H1 (cell line): ENCODE measurements at regions not wholly inside any gene's neighbourhood (a gene's known extent, or its start where the extent isn't known, plus 50 kb on each side); places are given as distances from the start of the nearest gene placed in this dataset.
A peak's percentile ranks its signal among the peaks of the same experiment; 100 is the strongest.

Experiments
- CTCF ChIA-PET: fragments of 300-600 bp; sonication (Branson Sonifier 250); formaldehyde crosslinking; loops from one replicate; lab custom pipeline; 2021; ENCODE audit not compliant: partially characterized antibody; lab: Charles Lee
- POLR2A ChIA-PET: fragments of 300-600 bp; sonication (Branson Sonifier 250); formaldehyde crosslinking; loops from one replicate; lab custom pipeline; 2021; ENCODE audit warnings: inconsistent platforms; ENCODE audit not compliant: partially characterized antibody; lab: Charles Lee
- DNase-seq, 2 experiments: peaks; one replicate each; pipeline versions ENCODE4 v3.0.0 to v3.0.0-alpha.2; 2010 to 2022; ENCODE audit warnings: low spot score in 2 of 2, low read depth in 1 of 2, mixed read lengths in 1 of 2
- FAIRE-seq: peaks from 2 replicates; lab custom pipeline; 2011; peaks lifted over from hg19 to GRCh38; lab: Jason Lieb, UNC
- H2AFZ ChIP-seq: 2 replicates; pipeline ENCODE4 v1.8.1; 2012; ENCODE audit warnings: low read length, inconsistent platforms
- H2AK5ac ChIP-seq: 2 replicates; pipeline ENCODE4 v1.6.1; 2013; ENCODE audit warnings: low read depth, low read length
- H2BK120ac ChIP-seq: replicated peaks from 2 replicates; pipeline ENCODE3; 2013; ENCODE audit warnings: low read depth, low read length, inconsistent platforms
- H2BK12ac ChIP-seq: 2 replicates; pipeline ENCODE4 v1.6.1; 2013; ENCODE audit warnings: low read depth, low read length
- H2BK15ac ChIP-seq: 2 replicates; pipeline ENCODE4 v1.6.1; 2013; ENCODE audit warnings: low read length
- H2BK20ac ChIP-seq: 2 replicates; pipeline ENCODE4 v1.6.1; 2013; ENCODE audit warnings: low read length
- H2BK5ac ChIP-seq: 2 replicates; pipeline ENCODE4 v1.6.1; 2013; ENCODE audit warnings: low read depth, low read length
- H3K14ac ChIP-seq: 2 replicates; pipeline ENCODE4 v1.6.1; 2013; ENCODE audit warnings: inconsistent platforms; ENCODE audit not compliant: insufficient read length
- H3K18ac ChIP-seq: 2 replicates; pipeline ENCODE4 v1.6.1; 2013; ENCODE audit warnings: low read length; ENCODE audit errors: extremely low read depth
- H3K23ac ChIP-seq: 2 replicates; pipeline ENCODE4 v1.6.1; 2013; ENCODE audit warnings: inconsistent platforms; ENCODE audit not compliant: insufficient read length
- H3K23me2 ChIP-seq: 2 replicates; pipeline ENCODE4 v1.6.1; 2013; ENCODE audit warnings: low read depth, low read length
- H3K27ac ChIP-seq: 2 replicates; pipeline ENCODE4 v1.6.1; 2011; ENCODE audit warnings: low read depth, low read length, inconsistent platforms
- H3K27me3 ChIP-seq, 4 experiments: replicated peaks in 1 of 4; 1 replicate in 1 of 4; 2 replicates in 3 of 4; pipeline versions ENCODE4 v1.6.1 to v1.8.1; 2011 to 2013; ENCODE audit warnings: low read length in 3 of 4, mild to moderate bottlenecking in 3 of 4, inconsistent platforms in 2 of 4, mixed read lengths in 2 of 4, moderate library complexity in 1 of 4; ENCODE audit not compliant: control insufficient read depth in 3 of 4, insufficient read depth in 3 of 4; ENCODE audit errors: extremely low read depth in 1 of 4
- H3K36me3 ChIP-seq, 4 experiments: 2 replicates each; pipeline versions ENCODE4 v1.6.1 to v1.8.1; 2011 to 2013; ENCODE audit warnings: mild to moderate bottlenecking in 4 of 4, low read length in 3 of 4, moderate library complexity in 2 of 4, control low read depth in 1 of 4, inconsistent platforms in 1 of 4; ENCODE audit not compliant: insufficient read depth in 4 of 4, control insufficient read depth in 2 of 4
- H3K4ac ChIP-seq: replicated peaks from 2 replicates; pipeline ENCODE3; 2013; ENCODE audit warnings: low read length, low read depth, mixed read lengths, inconsistent platforms; ENCODE audit not compliant: insufficient read length
- H3K4me1 ChIP-seq, 4 experiments: replicated peaks in 1 of 4; 1 replicate in 1 of 4; 2 replicates in 3 of 4; pipeline versions ENCODE4 v1.6.1 to v1.8.1; 2011 to 2013; ENCODE audit warnings: low read length in 3 of 4, inconsistent platforms in 2 of 4, mixed read lengths in 1 of 4; ENCODE audit not compliant: insufficient read depth in 4 of 4, control insufficient read depth in 3 of 4
- H3K4me2 ChIP-seq, 2 experiments: 2 replicates each; pipeline versions ENCODE4 v1.6.1 to v1.8.1; 2011 to 2013; ENCODE audit warnings: low read depth in 2 of 2, low read length in 2 of 2, control low read depth in 1 of 2, inconsistent platforms in 1 of 2, mild to moderate bottlenecking in 1 of 2; ENCODE audit not compliant: insufficient read depth in 1 of 2
- H3K4me3 ChIP-seq, 4 experiments: fragments of 200-600, 300-600 bp in 1 of 4; sonication (generic), shearing (Covaris generic), sonication (Bioruptor Twin) in 1 of 4; 2 replicates each; pipeline versions ENCODE4 v1.5.1 to v1.8.1; 2011 to 2016; ENCODE audit warnings: low read length in 4 of 4, low read depth in 3 of 4, control low read depth in 2 of 4, inconsistent platforms in 2 of 4, mild to moderate bottlenecking in 2 of 4, mixed read lengths in 1 of 4, moderate library complexity in 1 of 4; ENCODE audit not compliant: insufficient read depth in 2 of 4; ENCODE audit errors: extremely low read depth in 1 of 4
- H3K56ac ChIP-seq: replicated peaks from 2 replicates; pipeline ENCODE3; 2013; ENCODE audit warnings: low read depth, mild to moderate bottlenecking, mixed read lengths, low read length, inconsistent platforms; ENCODE audit not compliant: insufficient read length
- H3K79me1 ChIP-seq: 2 replicates; pipeline ENCODE4 v1.6.1; 2013; ENCODE audit warnings: low read depth, low read length, control low read depth
- H3K79me2 ChIP-seq, 2 experiments: 2 replicates each; pipeline versions ENCODE4 v1.6.1 to v1.8.1; 2012 to 2013; ENCODE audit warnings: low read length in 2 of 2, mild to moderate bottlenecking in 2 of 2, inconsistent platforms in 1 of 2; ENCODE audit not compliant: insufficient read depth in 2 of 2, control insufficient read depth in 1 of 2
- H3K9ac ChIP-seq, 4 experiments: replicated peaks in 1 of 4; 1 replicate in 1 of 4; 2 replicates in 3 of 4; pipeline versions ENCODE4 v1.6.1 to v1.8.1; 2011 to 2013; ENCODE audit warnings: low read depth in 3 of 4, low read length in 3 of 4, control low read depth in 2 of 4, mild to moderate bottlenecking in 2 of 4, moderate library complexity in 2 of 4, inconsistent platforms in 1 of 4; ENCODE audit errors: extremely low read depth in 1 of 4
- H3K9me3 ChIP-seq, 2 experiments: 2 replicates each; pipeline versions ENCODE4 v1.6.1 to v1.8.1; 2012 to 2013; ENCODE audit warnings: mild to moderate bottlenecking in 2 of 2, moderate library complexity in 2 of 2, control low read depth in 1 of 2, inconsistent platforms in 1 of 2, low read depth in 1 of 2, low read length in 1 of 2, mixed read lengths in 1 of 2; ENCODE audit not compliant: insufficient read depth in 2 of 2
- H4K20me1 ChIP-seq, 2 experiments: replicated peaks in 1 of 2; 2 replicates each; pipeline versions ENCODE3 to v1.8.1; 2011 to 2013; ENCODE audit warnings: inconsistent platforms in 2 of 2, low read length in 2 of 2, mild to moderate bottlenecking in 1 of 2; ENCODE audit not compliant: insufficient read depth in 2 of 2, control insufficient read depth in 1 of 2
- H4K5ac ChIP-seq: 2 replicates; pipeline ENCODE4 v1.6.1; 2013; ENCODE audit warnings: low read length, low read depth, mixed read lengths, inconsistent platforms; ENCODE audit not compliant: insufficient read length
- H4K8ac ChIP-seq: 2 replicates; pipeline ENCODE4 v1.8.0; 2013; ENCODE audit warnings: mild to moderate bottlenecking, moderate library complexity, low read length, inconsistent platforms; ENCODE audit not compliant: insufficient read depth; ENCODE audit errors: extremely low read depth
- H4K91ac ChIP-seq: replicated peaks from 2 replicates; pipeline ENCODE3; 2013; ENCODE audit warnings: low read length, mixed read lengths, inconsistent platforms; ENCODE audit not compliant: insufficient read length
- BACH1 ChIP-seq: IDR thresholded peaks from 2 replicates; pipeline ENCODE4 v1.6.1; 2012; ENCODE audit warnings: low read length, improper control_type of control experiment
- BRCA1 ChIP-seq: IDR thresholded peaks from 2 replicates; pipeline ENCODE4 v1.6.1; 2012; ENCODE audit warnings: low read depth, low read length, improper control_type of control experiment
- JUN ChIP-seq: IDR thresholded peaks from 2 replicates; pipeline ENCODE4 v1.6.1; 2011; ENCODE audit warnings: low read depth, mild to moderate bottlenecking, improper control_type of control experiment, low read length
- KDM1A ChIP-seq: fragments of 200-600, 300-600 bp; sonication (generic); IDR thresholded peaks from 2 replicates; pipeline ENCODE4 v1.7.1; 2016; ENCODE audit warnings: mild to moderate bottlenecking, low read length, borderline replicate concordance
- KDM4A ChIP-seq: IDR thresholded peaks from one replicate; pipeline ENCODE4 v1.7.1; 2012; ENCODE audit warnings: low read depth, mild to moderate bottlenecking, moderate library complexity, low read length, inconsistent platforms; ENCODE audit not compliant: severe bottlenecking
- TEAD4 ChIP-seq: IDR thresholded peaks from 2 replicates; pipeline ENCODE4 v1.6.1; 2012; ENCODE audit warnings: low read depth, low read length, inconsistent platforms, mixed read lengths
- WGBS, 2 experiments: shearing (Covaris generic) in 1 of 2; methylation state at CpG; one replicate each; pipeline versions ENCODE4 v1.1.6 to v1.1.7; 2013 to 2015; ENCODE audit warnings: low lambda C conversion rate in 2 of 2, mixed read lengths in 2 of 2, inconsistent platforms in 1 of 2, low coverage in 1 of 2, missing lambda C conversion rate in 1 of 2; ENCODE audit not compliant: insufficient replicate concordance in 2 of 2, insufficient coverage in 1 of 2, insufficient read length in 1 of 2; ENCODE audit errors: extremely low coverage in 1 of 2, missing lambda C conversion rate in 1 of 2; 5-methylcytosine and 5-hydroxymethylcytosine counted together

- no peak overlapping the region for H2BK5ac ChIP-seq
- ChIA-PET POLR2A (interaction anchor here (0.6 to 1.2 kb wide), 2 partner anchors 82 to 848 kb away, joined by 3 to 4 read pairs; no protein-coding TSS in a partner anchor), CTCF (interaction anchor here (1.6 kb wide), 1 partner anchor 13 kb away, joined by 4 read pairs; no protein-coding TSS in a partner anchor)
- no peak overlapping the region for H4K8ac ChIP-seq
- H3K9ac ChIP-seq: no peak overlapping the region
- no peak overlapping the region for H3K14ac ChIP-seq
- H2BK120ac ChIP-seq: no peak overlapping the region
- no peak overlapping the region for H4K5ac ChIP-seq
- no peak overlapping the region for H3K27ac ChIP-seq
- no peak overlapping the region for H3K4ac ChIP-seq
- H3K4me3 ChIP-seq: no peak overlapping the region
- no peaks in the 10 kb centered on the region for H3K27me3 ChIP-seq
- no peak overlapping the region for H2BK20ac ChIP-seq
- H3K18ac ChIP-seq: no peak overlapping the region
- no peak overlapping the region for H2AK5ac ChIP-seq
- H2BK12ac ChIP-seq: no peak overlapping the region
- no peaks in the 10 kb centered on the region for H3K23me2 ChIP-seq
- H3K23ac ChIP-seq: no peak overlapping the region
- no peaks in the 10 kb centered on the region for H3K36me3 ChIP-seq
- WGBS, 2 experiments: 92% methylated on average over 4 of the region's 4 CpGs; no CpG with 5 or more reads in 1 of the 2 experiments
- no peaks in the 10 kb centered on the region for H3K79me2 ChIP-seq
- H3K9me3 ChIP-seq: no peaks in the 10 kb centered on the region
- H4K91ac ChIP-seq: no peak overlapping the region
- no peak overlapping the region for H3K4me2 ChIP-seq
- DNase-seq (no peak), FAIRE-seq (peak; percentile 74)
- TF ChIP-seq BRCA1 (no peak), JUN (no peak), KDM1A (no peak), KDM4A (no peak), BACH1 (no peak), TEAD4 (0 out of 2 replicates have a peak, but pooled peaks have one; percentile 47)
- no peaks in the 10 kb centered on the region for H3K79me1 ChIP-seq
- H2AFZ ChIP-seq: no peak overlapping the region
- no peak overlapping the region for H2BK15ac ChIP-seq
- H3K56ac ChIP-seq: no peak overlapping the region
- no peaks in the 10 kb centered on the region for H4K20me1 ChIP-seq
- H3K4me1 ChIP-seq: no peaks in the 10 kb centered on the region; a peak in 1 of 7 replicates
Measured at GRCh38 chrX:25130619-25131018, 114.9 kb upstream of the ARX start.
